GM21526 (cell line): ENCODE measurements at regions not wholly inside any gene's neighbourhood (a gene's known extent, or its start where the extent isn't known, plus 50 kb on each side); places are given as distances from the start of the nearest gene placed in this dataset.

ENCODE experiments used
- ATAC-seq: cut with Tn5 transposase; IDR thresholded peaks from one replicate; pipeline ENCODE4 v1.9.1; 2021; ENCODE audit warnings: moderate library complexity; ENCODE audit not compliant: unreplicated experiment, low FRiP score

DNA sequence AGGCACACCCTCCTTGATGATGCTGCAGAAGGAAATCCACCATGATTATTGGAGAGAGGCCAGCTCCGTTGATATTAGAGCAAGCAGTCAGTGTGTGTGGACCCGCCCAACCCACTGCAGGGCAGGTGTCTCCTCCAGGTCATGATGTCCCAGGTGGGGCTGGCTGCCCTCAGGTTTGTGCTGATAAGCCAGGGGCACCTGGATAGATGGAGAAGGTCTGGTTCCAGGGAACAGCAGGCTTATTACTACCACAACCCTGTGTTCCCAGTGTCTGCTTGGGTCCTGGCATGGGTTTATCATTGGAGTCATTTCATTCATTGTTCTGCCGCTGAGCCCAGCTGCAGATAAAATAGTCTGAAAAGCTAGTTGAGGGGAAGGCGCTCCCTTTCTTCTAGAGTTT is 181.1 kb upstream of the NECTIN1 start:
- ATAC-seq, result no peak

DNA sequence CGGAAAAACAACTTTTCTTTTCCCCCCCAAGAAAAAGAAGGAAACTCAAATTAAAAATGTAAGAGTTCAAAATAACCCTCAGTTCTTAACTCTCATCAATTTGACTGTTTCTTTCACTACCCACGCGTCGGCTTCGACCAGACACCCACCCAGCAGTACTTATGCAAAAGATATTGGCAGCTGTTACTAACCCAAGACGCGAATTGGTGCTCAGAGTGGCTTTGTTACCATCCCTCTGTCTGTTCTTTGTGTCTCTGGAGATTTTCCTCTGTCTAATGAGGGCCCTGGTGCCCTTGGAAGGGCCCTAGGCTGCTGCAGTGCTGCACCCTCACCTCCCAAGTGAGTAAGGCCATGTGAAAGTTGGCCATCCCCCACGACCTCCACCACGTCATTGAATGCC is 180.5 kb upstream of the NECTIN1 start:
- no peak for ATAC-seq

DNA sequence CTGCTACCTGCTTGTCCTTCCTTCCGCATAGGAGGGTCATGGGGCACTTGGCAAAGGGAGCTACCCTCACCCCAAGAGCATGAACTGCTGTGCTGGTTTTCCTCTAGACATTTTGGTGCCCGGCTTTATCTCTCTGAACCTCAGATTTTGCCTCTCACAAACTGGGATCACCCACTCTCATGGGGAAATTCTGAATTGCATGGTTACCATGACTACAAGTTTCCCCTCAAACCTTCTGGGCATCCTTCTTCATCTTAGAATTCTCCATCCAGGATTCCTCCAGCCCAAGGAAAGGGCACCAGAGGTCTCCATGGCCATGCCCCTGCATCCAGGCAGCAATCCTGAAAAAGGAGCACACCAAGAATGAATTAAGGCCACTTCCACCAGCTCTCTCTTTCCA is 180.1 kb upstream of the NECTIN1 start:
- no peak for ATAC-seq

DNA sequence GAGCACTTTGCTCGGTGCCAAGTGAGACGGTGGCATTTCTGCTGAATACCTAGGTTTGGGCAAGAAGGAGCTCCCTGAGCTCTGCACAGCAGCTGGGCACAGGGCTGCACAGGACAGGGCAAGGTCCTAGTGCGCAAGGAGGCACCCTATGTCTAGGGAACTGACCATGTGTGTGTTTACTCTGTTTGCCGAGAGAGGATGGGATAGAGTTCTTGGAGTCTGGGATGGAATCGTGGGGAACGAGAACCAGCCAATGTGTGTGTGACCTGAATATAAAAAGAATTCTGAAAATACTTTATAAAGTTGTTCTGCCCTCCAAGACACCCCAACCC is 179.5 kb upstream of the NECTIN1 start:
- no peak for ATAC-seq

DNA sequence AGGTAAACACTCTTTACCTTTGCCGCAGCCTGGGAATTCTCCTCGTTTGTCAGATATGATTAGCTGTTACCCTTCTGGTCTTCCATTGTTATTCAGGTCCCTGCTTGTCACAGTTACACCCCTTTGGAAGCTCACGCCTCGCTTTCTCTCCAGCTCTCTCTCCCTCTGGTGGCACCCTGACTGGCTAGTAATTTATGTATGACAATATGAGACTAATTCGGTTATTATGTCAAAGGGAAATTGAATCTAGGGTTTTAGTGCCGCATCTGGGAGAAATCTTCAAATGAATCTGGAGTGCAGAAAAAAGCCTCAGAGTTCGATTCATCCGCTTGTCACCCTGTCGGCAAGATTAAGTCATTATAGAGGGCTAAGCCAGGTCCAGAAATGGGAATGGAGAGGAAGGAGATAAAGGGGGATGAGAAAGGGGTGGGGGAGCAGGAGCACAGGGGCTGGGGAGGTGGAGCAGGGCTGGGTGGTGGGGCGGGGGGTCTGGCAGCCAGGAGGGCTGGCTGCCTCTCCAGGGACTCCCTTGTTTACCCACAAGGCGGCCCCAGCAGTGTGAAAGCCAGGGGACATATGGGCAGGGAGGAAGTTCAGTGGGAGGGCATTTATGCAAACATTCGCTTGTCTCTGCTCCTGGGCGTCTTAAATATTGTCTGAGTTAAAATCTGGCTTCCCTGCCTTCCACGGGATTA is 179.0 kb upstream of the NECTIN1 start:
- ATAC-seq, result no peak

DNA sequence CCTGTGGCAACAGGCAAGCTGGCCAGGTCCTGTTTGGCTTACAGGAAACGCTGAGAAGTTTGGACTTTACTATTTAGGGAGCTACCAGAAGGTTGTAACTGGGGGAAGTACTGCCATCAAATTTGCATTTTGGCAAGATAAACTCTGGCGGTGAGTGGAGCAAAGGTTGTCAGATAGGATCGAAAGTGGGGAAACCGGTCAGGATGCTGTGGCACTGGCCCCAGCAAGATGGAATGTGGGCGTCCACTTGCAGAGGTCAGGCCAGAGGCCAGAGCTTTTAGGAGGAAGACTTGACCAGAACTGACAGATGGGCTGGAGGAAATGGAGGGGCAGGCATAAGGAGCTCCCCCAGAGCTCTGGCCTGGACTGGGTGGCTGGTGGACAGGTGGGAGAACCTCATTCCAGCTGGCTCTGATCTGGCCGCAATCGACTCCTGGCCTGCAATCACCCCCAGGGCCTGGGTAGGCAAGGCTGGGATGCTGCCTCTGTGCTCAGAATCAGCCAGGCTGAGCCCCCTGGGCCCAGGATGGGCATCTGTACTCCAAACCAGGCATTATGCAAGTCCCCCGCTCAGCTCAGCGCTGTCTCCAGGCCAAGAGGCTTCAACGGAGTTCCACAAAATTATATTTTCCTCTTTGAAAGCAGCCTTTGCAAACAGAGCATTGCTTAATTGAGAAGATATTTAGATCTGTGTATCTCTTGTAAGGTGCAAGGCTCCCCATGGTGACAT is 178.3 kb upstream of the NECTIN1 start:
- no peak for ATAC-seq

DNA sequence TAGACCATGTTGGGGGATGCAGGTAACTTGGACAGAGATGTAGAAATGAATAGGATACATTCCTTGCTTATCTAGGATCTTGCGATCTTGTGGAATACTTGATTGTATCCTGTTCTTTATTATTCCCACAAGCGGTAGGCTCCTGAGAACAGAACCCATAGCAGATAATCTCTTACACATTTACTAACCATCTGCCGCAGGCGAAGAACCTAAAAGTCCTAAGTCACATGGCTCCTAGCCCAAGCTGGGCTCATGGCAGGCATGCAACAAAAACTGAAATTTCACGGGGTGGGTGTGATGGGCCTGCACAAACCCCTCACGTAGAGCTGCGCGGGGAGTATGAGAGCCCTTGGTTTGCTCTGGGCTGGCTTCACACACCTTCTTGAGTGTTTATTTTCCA is 177.4 kb upstream of the NECTIN1 start:
- no peak for ATAC-seq

DNA sequence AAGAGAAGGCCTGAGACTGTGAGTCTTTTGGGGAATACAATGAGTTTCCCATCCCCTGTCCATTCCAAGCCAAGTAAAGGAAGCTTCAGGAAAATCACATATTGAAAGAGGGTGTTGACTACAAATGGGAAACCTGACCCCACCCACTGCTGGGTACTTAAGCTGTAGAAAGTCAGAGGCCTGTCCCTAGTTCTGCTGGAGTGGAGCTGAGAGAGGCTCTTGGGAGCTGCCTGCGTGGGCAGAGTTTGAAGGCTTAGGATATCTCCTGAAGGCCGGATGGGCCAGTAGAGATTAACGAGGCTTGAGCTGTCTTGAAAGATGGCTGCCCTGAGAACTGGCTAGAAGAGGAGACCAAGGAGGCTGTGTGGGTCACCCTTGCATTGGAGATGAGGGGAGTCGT is 176.2 kb upstream of the NECTIN1 start:
- no peak for ATAC-seq

DNA sequence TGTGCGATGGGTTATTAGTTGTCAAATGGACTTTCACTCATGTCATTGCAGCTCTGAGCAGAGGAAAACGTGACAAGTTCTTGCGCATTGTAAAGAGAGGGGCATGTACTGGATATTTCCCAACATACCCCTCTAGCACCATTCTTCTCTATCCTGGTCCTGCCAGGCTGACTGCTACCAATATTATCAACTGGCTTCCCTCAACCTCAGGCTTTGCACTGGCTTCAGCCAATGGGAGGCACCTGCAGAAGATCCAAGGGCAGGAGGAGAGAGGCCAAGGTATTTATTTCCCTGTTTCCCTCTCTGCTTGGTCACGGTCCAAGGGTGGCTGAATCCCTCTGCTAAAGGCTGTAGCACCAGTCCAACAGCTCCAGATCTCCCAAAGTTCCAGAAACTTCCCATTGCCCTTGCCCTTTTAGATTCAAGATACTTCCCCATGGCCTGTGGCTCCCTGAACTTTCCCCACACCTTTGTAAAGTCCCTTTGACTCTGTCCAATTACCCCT is 175.6 kb upstream of the NECTIN1 start:
- no peak for ATAC-seq

DNA sequence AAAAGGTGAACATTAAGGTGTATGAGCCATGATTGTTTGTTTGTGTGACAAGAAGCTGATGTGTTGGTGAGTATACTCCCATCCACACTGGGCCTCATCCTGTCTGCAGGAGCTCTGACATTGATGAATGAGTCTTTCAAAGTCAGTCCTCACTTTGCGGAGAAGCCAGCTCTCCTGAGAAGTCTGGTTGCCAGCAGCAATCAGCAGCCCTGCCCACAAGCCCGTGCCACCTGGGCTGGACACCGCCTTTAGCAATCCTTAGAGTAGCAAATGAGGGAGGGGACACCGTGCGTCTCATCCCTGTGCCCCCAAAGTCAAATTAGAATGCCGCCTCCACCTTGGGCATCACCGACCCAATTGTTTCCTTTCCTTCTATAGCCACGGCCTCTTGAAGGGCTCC is 174.8 kb upstream of the NECTIN1 start:
- ATAC-seq, result no peak

DNA sequence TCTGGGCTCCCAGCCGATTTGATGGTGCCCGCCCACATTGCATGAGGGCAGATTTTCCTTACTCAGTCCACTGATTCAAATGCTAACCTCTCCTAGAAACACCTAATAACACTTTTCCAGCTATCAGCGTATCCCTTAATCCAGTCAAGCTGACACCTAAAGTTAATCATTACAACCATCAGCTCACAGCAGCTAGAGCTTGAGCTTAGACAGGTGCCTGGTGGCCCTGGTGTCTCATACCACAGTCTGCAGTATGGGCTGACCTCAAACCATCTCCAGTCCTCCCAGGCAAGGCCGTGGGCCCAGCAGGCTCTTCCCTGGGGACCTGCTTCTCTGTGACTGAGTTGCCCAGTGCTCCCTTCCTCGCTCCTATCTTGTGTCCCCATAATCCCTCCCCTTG is 174.4 kb upstream of the NECTIN1 start:
- no peak for ATAC-seq

DNA sequence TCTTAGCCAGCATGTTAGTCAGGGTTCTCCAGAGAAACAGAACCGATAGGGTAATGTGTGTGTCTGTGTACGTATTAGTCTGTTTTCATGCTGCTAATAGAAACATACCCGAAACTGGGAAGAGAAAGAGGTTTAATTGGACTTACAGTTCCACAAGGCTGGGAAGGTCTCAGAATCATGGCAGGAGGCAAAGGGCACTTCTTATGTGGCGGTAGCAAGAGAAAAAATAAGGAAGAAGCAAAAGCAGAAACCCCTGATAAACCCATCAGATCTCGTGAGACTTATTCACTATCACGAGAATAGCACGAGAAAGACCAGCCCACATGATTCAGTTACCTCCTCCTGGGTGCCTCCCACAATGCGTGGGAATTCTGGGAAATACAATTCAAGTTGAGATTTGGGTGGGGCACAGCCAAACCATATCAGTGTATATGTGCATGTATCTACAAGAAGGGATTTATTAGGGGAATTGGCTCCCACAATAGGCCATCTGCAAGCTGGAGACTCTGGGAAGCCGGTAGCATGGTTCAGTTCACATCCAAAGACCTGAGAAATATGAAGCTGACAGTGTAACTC is 173.7 kb upstream of the NECTIN1 start:
- ATAC-seq, result no peak

DNA sequence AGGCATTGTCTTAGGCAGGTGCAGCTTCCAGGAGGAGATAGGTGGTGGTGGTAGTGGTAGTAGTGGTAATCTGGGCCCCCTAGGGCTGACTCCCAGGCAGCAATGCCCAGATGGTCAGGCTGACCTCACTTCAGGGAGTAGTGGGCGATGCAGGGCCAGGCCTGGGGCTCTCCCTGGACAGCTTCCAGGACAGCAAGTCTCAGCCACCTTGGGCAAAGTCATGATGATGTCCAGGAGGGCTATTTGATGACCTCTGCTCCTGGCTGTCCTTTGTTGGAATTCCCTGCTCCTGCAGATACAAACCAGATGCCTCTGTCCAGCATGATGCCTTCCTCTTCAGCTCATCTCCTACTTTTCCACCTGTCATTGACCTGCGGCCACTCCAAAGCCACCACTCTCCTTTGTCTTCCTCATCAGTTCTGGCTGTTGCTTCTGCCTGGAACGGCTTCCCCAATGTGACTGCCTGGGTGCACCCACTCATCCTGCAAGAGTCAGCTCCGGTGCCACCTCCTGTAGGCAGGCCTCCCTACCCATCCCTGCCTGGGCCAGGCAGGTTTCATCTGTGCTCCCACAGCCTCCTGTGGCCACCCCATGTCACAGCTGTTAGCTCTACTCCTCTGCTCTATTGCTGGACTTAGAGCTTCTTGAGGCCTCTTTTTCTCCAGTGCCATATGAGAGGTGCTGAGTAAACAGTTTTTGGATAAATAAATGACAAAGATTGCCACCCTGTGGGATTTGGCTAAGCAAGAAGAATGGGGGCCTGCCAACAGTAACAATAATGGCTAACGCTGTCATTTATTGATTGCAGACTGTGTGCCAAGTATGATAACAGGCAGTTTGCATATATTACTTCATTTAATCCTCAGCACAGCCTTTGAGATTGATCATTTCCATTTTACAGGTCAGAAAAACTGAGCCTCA is 172.9 kb upstream of the NECTIN1 start:
- ATAC-seq, result no peak

DNA sequence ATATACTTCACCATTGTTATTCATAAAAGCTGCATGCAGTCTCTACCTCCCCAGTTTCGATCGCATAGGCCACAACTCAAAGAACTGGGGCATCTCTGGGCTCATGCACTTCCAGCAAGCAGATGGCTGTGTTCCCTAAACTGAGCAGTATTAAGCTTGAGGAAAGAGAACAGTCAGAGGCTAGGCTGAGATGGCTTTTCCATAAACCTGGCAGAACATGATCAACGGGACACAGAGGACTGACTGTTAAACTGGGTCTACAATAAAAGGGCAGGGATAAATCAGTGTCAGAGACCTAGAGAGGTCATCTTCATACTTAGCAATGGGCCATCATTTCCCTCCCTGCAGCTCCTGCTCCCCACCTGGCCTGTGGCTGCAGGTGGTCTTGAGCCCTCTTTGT is 171.0 kb upstream of the NECTIN1 start:
- no peak for ATAC-seq

DNA sequence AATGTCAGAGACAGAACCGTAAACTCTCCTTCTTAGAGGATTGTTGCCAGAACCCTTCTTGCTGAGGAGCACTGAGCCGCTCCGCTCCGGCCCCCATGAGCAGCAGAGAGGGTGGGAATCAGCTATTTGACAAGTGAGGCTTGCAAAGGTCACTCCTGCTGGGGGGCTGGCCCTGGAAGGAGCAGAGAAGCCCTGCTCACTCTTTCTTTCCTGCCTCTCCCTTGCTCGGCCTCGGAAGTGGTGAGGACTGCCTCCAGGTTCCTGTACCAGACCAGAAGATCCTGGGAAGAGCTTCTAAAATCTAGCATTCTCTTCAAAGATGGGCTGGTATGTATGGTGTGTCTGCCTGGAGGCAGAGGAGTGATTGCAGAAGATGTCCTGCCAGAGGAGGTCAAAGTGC is 168.6 kb upstream of the NECTIN1 start:
- no peak for ATAC-seq

DNA sequence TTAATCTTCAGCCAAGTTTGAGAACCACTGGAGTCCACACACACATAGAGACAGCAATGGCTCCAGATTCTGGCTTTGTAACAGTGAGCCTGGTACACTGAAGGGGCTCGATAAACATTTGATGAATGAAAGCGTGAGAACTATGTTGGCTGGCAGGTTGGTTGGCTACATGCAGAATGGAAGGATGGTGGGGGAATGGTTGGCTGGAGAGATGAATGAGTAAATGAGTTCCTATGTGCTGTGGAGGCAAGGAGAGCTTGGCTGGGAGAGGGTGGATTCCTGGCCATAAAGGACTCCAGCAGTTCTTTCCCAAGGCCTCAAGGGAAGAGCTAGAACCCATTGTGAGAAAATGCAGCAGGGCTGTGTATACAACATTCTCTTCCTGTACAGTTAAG is 168.0 kb upstream of the NECTIN1 start:
- no peak for ATAC-seq

DNA sequence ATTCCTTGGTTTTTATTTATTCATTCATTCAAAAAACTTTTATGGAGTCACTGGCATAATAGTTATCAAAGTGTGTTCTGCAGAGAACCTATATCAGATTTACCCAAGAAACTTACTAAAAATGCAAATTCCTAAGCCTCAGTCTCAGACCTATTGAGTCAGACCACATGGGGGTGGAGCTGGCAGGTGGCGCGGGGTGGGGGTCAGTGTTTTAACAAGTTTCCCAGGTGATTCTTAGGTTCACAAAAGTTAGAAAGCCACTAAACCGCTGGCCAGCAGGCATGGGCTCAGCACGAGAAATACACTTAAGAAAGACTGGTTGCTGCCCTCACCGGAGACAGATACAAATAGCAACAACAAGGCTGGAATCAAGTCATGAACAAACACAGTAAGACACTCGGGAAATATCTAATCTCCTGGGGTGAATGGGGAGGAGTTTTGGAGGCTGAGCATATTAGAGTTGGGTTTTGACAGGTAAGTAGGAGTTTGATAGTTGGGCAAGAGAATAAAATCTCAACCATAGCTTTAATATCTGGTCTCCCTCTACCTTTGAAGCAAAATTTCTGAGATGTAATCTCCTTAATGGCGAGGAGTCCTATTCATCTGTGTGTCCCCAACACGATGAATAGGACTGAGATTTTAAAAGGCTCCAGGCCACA is 167.5 kb upstream of the NECTIN1 start:
- ATAC-seq, result no peak

DNA sequence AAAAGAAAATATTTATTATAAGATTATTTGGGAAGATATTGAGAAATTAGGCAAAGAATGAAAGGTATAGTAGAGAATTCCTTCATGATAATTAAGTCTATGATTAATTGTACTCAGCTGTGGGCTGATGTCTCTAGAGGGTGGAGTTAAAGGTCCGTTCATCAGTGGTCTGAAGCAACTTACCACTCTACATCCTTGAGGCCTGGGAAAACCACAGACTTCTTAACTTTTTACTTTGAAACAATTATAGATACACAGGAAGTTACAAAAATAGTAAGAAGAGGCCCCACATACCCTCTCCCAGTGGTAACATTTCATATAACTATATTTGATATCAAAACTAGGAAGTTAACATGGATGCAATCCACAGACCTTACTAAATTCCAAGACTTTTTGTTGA is 167.0 kb upstream of the NECTIN1 start:
- ATAC-seq, result no peak

DNA sequence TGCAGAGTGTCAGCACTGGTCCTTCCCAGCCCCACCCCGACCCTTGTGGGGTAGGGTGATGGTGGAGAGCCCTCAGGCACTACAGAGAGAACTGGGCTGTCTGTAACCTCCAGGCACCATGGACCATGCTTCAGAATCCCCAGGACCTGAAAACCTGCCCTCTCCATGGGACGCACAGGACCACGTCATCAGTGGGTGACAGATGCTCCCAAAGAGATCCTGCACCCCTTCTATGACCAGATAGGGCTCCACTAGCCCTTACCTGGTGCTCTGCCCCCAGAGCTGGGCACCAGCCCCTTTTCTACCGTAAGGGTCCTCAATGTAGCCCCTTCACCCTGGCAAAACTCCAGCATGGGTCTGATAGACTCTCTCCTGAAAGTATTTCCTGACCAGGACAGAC is 165.9 kb upstream of the NECTIN1 start:
- ATAC-seq, result no peak

DNA sequence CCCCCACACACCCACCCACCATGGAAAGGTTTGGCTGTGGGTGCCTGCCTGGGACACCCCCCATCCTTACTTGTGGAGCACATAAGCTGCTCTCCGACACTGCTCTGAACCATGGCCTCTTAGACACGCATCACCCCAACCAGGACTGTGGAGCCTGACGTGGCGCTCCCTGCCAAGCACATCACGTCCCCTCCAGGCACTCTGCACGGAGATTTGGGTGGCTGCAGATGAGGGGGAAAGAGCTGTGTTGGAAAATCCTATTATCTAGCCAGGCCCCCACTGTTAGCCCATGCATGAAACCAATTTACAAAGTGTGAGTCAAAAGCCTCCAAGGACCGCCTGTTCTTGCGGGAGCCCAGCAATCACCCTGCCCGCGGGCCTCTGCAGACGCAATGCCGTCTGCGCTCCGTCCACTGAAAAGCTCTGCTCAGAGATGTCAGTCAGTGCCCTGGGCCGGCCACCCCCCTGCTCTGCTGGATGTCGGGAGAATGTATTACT is 163.4 kb upstream of the NECTIN1 start:
- no peak for ATAC-seq
